ENCODE measurements at regions not wholly inside any gene's neighbourhood (a gene's known extent, or its start where the extent isn't known, plus 50 kb on each side); places are given as distances from the start of the nearest gene placed in this dataset.

- no peak for TF ChIP-seq CTCF (IDR thresholded peaks at IDR 0.05; ENCODE audit: extremely low read depth, insufficient read depth, missing control alignments)
- in situ Hi-C loops (cut with MboI; ENCODE audit: low pct_unique_long_range_greater_than_20kb, low sequenced_read_pairs, unreplicated experiment), result no loop called here
These were observed 74.4 kb upstream of the SOD3 start for GRCh38 chr4:24720979-24721378.

GRCh38 chr4:24722026-24722568 lies 73.3 kb upstream of the SOD3 start:
- in situ Hi-C loops (cut with MboI; ENCODE audit: low pct_unique_long_range_greater_than_20kb, low sequenced_read_pairs, unreplicated experiment), result no loop called here
- no peak for TF ChIP-seq CTCF (IDR thresholded peaks at IDR 0.05; ENCODE audit: extremely low read depth, insufficient read depth, missing control alignments)
- no peak for DNase-seq (ENCODE audit: low spot score)

More at GRCh38 chr4:24720979-24721378, 74.4 kb upstream of the SOD3 start:
- DNase-seq (ENCODE audit: low spot score), result no peak

- TF ChIP-seq CTCF (IDR thresholded peaks at IDR 0.05; ENCODE audit: extremely low read depth, insufficient read depth, missing control alignments), result no peak
- in situ Hi-C loops (cut with MboI; ENCODE audit: low pct_unique_long_range_greater_than_20kb, low sequenced_read_pairs, unreplicated experiment), result no loop called here
- no peak for DNase-seq (ENCODE audit: low spot score)
These were observed 67.8 kb upstream of the SOD3 start for GRCh38 chr4:24727390-24728224.

GRCh38 chr4:24729119-24729730 lies 66.1 kb upstream of the SOD3 start:
- no peak for DNase-seq (ENCODE audit: low spot score)
- in situ Hi-C loops (cut with MboI; ENCODE audit: low pct_unique_long_range_greater_than_20kb, low sequenced_read_pairs, unreplicated experiment), result no loop called here
- no peak for TF ChIP-seq CTCF (IDR thresholded peaks at IDR 0.05; ENCODE audit: extremely low read depth, insufficient read depth, missing control alignments)

- in situ Hi-C loops (cut with MboI; ENCODE audit: low pct_unique_long_range_greater_than_20kb, low sequenced_read_pairs, unreplicated experiment), result no loop called here
- no peak for TF ChIP-seq CTCF (IDR thresholded peaks at IDR 0.05; ENCODE audit: extremely low read depth, insufficient read depth, missing control alignments)
- DNase-seq (ENCODE audit: low spot score), result no peak
These were observed 64.9 kb upstream of the SOD3 start for GRCh38 chr4:24730256-24731001.

- no peak for DNase-seq (ENCODE audit: low spot score)
- in situ Hi-C loops (cut with MboI; ENCODE audit: low pct_unique_long_range_greater_than_20kb, low sequenced_read_pairs, unreplicated experiment), result no loop called here
- no peak for TF ChIP-seq CTCF (IDR thresholded peaks at IDR 0.05; ENCODE audit: extremely low read depth, insufficient read depth, missing control alignments)
These were observed 63.9 kb upstream of the SOD3 start for GRCh38 chr4:24731448-24731847.
